ENCODE measurements at regions not wholly inside any gene's neighbourhood (a gene's known extent, or its start where the extent isn't known, plus 50 kb on each side); places are given as distances from the start of the nearest gene placed in this dataset.

DNA sequence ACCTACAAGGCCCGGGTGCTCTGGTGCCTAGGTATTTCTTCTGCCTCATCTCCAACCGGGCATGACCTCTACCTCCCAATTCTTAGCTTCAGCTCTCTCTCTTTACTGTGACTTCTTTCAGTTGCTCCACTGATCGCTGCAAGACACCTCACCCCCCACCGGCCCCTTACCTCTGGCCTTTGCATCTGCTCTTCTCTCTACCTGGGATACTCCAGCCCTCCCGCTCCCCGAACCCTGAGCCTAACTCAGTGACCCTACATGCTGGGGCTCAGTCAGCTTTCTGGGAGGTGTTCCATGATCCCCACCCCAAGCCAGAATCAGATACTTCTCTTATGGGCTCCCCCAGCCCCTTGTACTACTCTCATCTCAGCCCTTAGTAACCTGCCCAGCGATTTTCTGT lies 99.6 kb downstream of the EFNB1 start:
- ATAC-seq (ENCODE audit: poor library complexity) (no peak), DNase-seq (no peak)
- intact Hi-C loops (cut with DNase I) = no loop called here

DNA sequence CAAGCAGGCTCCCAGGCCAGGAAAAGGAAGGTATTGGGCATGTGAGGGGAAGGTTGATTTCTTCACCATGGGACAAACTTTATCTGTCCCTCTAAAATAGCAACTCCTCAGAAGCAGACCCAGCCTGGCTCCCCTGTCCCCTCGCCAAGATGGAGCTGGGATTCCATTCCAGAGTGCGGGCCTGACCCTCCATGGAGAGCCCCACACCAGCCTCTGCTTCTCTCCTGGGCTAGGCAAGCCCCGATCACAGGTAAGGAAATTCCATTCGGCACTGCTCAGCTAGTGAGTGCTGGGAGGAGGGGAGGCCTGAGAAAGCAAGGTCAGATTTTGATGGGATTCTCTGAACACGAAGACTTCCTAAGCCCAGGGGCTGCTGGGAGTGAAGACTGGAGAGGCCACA lies 98.4 kb downstream of the EFNB1 start:
- intact Hi-C loops (cut with DNase I) = no loop called here
- DNase-seq (no peak), ATAC-seq (ENCODE audit: poor library complexity) (no peak)

DNA sequence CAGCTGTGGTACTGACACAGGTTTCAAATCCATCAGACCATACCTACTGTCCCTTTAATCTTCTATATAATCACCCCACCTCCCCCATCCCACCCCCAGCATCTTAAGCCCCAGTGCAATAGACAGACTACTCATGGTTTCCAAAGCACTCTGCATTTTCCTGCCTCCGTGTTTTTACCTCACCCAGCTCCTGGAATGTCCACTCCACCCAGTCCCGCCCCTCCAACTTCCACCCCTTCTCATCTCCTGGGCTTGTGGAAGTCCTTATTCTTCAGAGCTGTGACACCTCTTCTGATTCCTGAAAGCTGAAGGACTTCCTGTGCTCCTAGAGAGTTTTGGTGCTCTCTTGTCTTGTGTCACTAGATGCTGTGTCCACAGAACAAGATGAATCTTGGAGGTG lies 94.3 kb downstream of the EFNB1 start:
- intact Hi-C loops (cut with DNase I) = no loop called here
- ATAC-seq (ENCODE audit: poor library complexity) = no peak
- DNase-seq = no peak

DNA sequence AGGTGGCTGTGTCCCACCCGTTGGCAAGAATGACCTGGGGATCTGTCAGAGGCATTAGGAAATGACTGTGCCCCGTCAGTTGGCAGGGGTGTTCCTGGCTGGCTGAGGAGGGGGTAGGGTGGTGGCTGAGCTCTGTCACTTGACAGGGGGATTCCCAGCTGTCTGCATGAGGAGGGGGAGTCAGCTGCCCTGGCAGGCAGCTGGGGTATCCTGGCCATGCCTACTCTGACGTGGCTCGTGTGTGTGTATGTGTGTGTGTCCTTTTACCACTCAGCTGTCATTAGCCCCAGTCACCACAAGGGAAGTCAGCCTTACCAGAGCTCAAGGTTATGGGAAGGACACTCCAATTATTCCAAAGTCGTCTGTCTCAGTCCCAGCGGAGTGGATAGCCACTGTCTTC lies 93.2 kb downstream of the EFNB1 start:
- intact Hi-C loops (cut with DNase I) = no loop called here
- peak; percentile 51 for ATAC-seq (ENCODE audit: poor library complexity)
- no peak for DNase-seq

DNA sequence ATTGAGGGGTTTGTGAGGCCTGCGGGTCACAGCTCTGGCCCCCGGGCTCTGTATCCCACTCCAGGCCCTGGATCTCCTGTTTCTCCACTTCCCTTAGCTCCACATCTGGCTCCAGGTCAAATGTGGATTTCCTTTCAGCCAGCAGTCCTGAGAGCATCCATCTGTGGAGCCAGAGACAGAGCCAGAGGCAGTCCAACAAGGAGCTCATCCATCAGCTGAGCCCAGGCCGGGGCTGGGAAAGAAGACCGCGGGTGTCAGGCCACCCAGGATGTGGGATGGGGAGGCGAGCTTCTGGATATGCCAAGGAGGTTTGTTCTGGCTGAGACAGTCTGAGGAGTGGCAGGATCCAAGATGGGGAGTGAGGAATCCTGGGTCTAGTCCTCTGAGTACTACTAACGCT lies 91.7 kb downstream of the EFNB1 start:
- intact Hi-C loops (cut with DNase I) = no loop called here
- peak; percentile 44 for ATAC-seq (ENCODE audit: poor library complexity)

DNA sequence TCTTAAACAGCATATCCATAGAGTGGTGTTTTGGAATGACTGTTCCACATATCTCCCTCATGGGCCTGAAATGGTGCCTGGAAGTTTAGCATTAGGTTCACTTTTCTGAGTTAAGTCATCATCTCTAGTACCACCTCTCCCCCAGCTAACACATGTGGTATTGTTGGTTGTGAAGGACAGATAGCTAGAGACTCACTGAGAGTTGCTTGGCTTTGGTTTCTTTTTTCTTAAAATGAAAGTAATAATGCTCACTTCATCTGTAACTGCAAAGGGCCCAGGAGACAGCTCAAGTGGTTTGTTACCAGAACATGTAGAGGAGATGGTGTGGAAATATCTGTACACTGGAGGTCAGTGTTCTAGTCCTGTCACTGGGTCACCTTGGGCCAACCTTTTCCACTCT lies 90.9 kb downstream of the EFNB1 start:
- intact Hi-C loops (cut with DNase I) = loop anchor here (10.0 kb wide), 1 partner anchor 145 kb away; no protein-coding TSS in a partner anchor
- DNase-seq (no peak), ATAC-seq (ENCODE audit: poor library complexity) (no peak)

More for the DNA sequence above, 91.7 kb downstream of the EFNB1 start:
- DNase-seq = no peak

DNA sequence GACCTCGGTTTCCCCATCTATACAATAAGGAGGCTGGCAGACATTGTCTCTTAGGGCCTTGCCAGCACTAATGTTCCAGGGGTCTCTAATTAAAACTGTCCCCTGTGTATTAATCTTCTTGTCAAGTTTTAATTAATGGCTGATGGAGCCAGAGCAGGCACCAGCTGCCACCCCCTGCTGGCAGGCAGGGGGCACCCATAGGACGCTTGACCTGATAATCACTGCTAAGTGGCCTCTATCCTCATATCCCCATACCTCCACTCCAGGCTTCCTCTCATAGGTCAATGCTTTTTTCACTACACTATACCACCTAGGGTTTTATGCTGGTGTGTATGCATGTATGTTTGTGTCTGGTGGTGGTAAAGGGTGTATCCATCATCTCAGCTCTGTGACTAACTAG lies 89.4 kb downstream of the EFNB1 start:
- DNase-seq = no peak
- ATAC-seq (ENCODE audit: poor library complexity) = peak; percentile 66
- intact Hi-C loops (cut with DNase I) = loop anchor here (10.0 kb wide), 1 partner anchor 147 kb away; no protein-coding TSS in a partner anchor

DNA sequence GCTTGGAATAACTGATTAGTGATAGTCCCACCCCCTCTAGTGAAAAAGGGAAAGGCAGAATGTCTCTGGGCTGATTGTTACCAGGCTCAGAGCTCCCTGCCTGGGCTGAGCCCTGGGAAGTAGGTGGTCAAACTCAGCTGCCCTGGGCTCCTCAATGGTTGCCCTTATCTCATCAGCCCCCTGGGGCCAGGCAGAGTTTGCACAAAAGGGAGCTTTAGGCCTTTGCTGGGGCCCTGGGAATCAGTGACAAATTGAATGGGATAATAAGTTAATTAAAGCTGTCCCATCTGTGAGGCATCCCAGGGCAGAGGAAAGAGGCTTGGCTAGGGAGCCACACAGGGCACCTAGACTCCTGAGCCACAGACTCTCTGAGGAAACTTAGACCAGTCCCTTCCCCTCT lies 89.0 kb downstream of the EFNB1 start:
- DNase-seq (no peak), ATAC-seq (ENCODE audit: poor library complexity) (no peak)
- intact Hi-C loops (cut with DNase I) = loop anchor here (10.0 kb wide), 1 partner anchor 147 kb away; no protein-coding TSS in a partner anchor

DNA sequence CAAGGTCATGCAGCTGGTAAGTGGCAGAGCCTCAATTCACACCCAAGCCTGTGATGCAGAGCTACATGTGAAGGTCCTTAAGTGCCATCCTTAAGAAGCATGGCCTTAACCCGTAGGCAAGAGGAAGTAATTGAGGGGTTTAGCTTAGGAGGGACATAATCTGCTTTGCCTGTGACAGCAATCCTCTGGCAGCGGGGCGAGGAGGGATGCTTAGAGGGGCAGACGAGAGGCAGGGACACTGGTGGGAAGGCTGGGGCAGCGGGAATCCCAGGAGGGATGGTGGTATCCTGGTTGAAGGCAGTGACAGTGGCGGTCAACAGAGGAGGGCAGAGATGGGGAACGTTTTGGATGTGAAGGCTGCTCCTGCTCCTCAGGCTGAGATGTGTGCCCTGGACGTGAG lies 88.1 kb downstream of the EFNB1 start:
- ATAC-seq (ENCODE audit: poor library complexity) (no peak), DNase-seq (no peak)
- intact Hi-C loops (cut with DNase I) = loop anchor here (10.0 kb wide), 1 partner anchor 148 kb away; no protein-coding TSS in a partner anchor

DNA sequence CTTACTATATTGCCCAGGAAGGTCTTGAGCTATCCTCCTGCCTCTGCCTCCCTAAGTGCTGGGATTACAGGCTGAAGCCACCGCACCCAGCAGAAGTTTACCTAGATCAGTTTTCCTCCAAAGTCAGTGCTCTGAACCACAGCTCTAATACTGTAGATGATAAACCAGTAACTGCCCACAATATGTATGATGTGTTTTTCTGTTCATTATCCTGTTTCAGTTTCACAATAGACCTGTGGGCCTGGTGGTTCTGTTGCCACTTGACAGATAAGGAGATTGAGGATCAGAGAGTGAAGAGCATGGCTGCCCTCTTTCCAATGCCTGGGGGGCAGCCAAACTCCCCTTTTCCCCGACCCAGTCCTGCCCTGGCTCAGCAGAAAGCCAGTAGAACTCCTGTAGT lies 87.0 kb downstream of the EFNB1 start:
- ATAC-seq (ENCODE audit: poor library complexity) (no peak), DNase-seq (no peak)
- intact Hi-C loops (cut with DNase I) = loop anchor here (10.0 kb wide), 1 partner anchor 149 kb away; no protein-coding TSS in a partner anchor

DNA sequence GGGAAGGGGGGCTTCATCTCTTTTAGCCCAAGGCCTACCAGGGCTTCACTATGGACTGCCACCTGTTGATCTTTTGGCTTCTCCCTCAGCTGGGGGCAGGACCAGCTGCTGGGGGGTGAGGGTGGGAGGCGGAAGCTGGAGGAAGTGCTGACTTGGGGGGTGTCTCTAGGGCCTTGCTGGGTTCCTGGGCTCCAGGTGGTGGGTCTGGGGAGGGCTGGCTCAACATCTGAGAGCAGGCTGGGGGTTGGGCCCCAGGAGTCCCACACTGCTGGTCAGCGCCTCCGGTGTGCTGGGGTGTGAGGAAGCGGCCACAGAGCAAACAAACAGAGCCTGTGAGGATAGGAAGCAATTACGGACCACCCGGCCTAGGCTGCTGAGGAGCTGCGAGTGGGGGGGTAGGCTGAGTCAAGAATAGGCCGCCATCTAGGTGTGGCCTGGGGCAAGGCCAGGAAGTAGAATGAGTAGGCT lies 85.7 kb downstream of the EFNB1 start:
- DNase-seq = no peak
- ATAC-seq (ENCODE audit: poor library complexity) = no peak
- intact Hi-C loops (cut with DNase I) = loop anchor here (10.0 kb wide), 1 partner anchor 150 kb away; no protein-coding TSS in a partner anchor

DNA sequence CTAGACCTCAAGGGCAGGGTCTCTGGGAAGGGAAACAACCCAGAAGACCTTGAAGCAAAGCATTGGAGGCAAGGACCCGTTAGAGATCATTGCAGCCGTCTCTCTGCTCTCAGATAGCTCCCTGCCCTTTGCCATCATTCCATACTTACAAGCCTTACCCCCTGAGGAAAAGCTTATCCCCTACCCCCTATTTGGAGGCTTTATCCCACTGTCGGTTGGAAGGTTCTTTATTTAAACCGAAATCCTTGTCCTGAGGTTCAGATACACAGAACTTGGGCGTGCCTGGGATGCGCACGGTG lies 84.4 kb downstream of the EFNB1 start:
- DNase-seq (no peak), ATAC-seq (ENCODE audit: poor library complexity) (no peak)
- intact Hi-C loops (cut with DNase I) = loop anchor here (10.0 kb wide), 1 partner anchor 152 kb away; no protein-coding TSS in a partner anchor

DNA sequence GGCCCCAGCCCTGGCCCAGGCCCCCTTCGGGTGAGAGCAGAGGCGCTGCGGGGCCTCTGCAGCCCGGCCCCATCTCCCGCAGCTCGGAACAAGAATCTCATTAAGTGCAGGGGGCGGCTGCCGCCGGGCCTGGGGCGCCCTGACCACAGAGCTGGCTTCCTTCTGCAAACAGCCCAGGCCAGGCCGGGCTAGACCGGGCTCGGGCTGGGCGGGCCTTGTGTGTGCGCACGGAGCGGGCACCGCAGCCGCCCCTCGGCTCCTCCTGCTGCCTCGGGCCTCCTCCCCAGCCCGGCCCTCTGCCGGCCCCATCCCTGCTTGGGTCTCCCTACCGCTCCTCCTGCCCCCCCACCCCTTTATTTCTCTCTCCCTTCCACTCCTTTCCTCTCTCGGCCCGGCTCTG lies 83.3 kb downstream of the EFNB1 start:
- ATAC-seq (ENCODE audit: poor library complexity) (no peak), DNase-seq (no peak)

DNA sequence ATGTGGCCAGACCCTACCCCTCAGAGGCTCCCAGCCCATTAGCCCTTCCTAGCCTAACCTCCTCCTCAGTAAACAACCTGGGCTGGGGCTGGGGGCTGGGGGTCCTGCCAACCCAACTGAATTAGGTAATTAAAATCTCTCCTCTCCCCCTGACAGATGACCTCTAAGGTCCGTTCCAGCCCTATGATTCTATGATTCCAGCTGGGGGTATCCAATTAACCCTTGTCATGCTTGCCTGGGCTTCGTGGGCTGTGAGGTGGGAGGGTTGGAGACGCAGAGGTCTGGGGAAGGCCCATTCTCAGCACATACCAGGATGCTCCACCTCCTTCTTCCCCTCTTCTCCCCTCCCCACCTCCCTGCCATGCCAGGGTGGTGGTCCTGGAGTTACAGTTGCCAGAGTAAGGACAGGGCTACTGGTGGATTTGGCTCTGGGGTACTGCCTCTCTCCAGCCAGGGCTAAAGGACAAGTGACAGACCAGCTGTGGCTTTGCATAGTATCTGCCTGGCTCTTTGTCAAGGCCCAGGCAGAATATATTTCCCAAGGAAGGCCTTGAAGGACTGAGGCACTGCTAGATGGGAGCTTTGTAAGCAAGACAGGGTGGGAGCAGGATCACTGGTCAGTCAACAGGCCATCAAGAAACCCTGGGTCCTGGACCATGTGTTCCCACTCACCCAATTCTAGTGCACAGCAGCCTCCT lies 82.1 kb downstream of the EFNB1 start:
- DNase-seq (no peak), ATAC-seq (ENCODE audit: poor library complexity) (no peak)
- intact Hi-C loops (cut with DNase I) = loop anchor here (10.0 kb wide), 1 partner anchor 154 kb away; no protein-coding TSS in a partner anchor

More for the DNA sequence above, 83.3 kb downstream of the EFNB1 start:
- intact Hi-C loops (cut with DNase I) = loop anchor here (10.0 kb wide), 1 partner anchor 153 kb away; no protein-coding TSS in a partner anchor

DNA sequence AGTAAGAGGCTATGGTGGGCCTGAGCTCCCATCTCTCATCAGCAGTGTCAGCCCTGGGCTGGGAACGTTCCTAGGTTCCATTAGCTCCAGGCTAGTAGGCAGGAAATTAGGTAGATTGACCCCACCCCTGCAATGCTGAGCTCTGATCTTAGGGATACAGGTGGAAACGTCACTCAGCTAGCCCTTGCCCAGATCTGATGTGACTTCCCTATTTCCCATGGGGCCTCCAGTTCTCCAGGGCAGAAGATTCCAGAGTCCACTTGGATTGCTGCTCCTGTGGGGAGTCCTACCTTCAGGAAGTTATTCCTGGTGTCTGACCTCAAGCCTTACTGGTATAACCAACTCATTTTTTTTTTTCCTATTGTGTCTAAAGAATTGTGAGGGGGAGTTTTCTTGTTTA lies 81.1 kb downstream of the EFNB1 start:
- ATAC-seq (ENCODE audit: poor library complexity) = no peak
- DNase-seq = no peak
- intact Hi-C loops (cut with DNase I) = loop anchor here (10.0 kb wide), 1 partner anchor 155 kb away; no protein-coding TSS in a partner anchor

DNA sequence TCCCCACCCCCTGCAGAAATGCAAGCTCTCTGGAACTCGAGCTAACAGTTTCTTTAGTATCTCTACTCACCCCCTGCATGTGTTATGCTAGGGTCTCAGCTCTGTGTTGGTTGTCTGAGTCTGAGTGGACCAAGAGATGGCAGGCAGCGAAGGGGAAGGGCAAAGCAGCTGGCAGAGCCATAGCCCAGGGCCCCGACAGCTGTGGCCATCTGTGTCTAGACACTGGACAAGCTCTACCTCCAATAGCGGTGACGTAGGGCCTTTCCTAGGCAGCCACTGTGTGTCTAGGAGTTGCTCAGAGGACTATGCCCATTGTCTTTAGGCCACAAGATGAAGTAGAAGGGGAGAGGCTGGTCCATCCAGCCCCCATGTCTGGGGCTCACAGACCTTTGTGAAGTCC lies 79.2 kb downstream of the EFNB1 start:
- intact Hi-C loops (cut with DNase I) = no loop called here
- no peak for DNase-seq
- no peak for ATAC-seq (ENCODE audit: poor library complexity)

DNA sequence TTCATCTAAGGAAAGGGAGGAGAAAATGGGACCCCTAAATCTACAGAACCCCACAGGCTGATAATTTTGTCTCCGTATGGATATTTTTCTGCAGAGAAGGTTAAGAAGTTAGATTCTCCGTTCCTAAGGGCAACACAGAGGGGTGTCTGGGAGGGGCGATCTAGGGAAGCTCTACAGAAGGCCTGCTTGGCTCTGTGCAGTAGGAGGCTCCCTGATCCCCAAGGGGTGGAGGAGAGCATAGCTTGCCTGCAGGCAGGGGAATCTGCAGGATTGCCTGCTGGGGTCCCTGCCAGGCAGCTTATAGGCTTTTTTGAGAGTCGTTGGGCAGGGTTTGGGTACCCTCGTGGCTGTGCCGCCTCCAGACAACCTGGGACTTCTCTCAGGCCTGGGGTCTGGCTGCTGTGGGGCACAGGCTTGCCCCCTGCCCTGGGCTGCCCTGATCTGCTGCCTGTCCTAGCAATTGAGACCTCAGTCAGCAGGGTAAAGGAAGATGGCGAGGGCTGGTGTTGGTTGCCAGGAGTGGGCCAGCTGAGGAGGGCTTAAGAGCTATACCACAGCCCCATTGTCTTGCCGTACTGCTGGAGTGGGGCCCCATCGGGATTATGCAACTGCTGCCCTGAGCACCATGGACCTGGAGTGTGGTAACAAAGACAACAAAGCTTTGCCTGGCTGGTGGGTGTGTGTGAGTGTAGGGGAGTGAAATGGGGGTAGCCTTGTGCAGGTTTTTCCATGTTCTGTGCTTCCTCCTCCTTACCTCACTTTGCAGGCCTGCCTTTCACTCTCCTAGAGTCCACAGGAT lies 74.1 kb downstream of the EFNB1 start:
- intact Hi-C loops (cut with DNase I) = no loop called here
- DNase-seq (no peak), ATAC-seq (ENCODE audit: poor library complexity) (no peak)

DNA sequence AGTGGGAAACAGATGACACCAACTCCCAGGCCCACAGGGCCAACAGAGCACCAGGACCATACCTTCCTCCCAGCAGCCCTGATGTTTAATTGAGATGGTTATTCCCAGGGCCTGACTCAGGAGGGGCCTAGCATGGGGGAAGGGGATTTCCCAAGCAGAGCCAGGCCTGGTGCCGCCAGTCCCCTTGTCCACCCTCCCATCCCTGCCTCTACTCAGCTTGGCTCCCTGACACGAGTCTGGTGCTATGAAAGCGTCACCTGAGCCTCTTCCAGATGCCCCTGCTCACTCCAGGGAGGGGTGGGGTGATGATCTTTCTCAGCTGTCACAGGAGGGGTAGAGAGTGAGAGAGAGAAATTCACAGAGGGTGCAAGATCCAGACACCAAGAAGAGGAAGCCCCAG lies 72.7 kb downstream of the EFNB1 start:
- ATAC-seq (ENCODE audit: poor library complexity) (no peak), DNase-seq (no peak)
- intact Hi-C loops (cut with DNase I) = no loop called here

DNA sequence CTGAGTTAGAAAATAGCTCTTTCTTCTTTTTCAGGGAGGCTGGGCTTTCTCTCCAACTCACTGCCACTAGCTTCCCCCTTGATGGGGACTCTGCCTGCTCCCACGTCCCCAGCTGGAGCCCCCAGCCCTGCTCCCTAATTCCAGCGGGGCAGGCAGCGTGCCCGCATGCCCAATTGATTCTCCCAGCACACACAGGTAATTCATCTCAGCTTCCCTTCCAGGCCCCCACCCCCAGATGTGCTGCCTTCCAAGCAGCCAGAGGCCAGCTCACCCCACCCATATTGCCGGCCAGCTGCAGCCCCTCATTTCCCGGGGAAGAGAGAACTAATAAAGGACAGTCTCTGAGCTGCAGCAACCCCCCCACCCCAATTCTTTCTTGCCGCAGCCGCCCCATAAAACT lies 69.8 kb downstream of the EFNB1 start:
- DNase-seq (no peak), ATAC-seq (ENCODE audit: poor library complexity) (no peak)
- intact Hi-C loops (cut with DNase I) = loop anchor here (10.0 kb wide), 2 partner anchors 64 to 96 kb away; no protein-coding TSS in a partner anchor

Measured in Right ventricle myocardium superior (tissue), 1 donor.